Tibial nerve (tissue), 4 donors: ENCODE measurements at regions not wholly inside any gene's neighbourhood (a gene's known extent, or its start where the extent isn't known, plus 50 kb on each side); places are given as distances from the start of the nearest gene placed in this dataset.

Source experiments
- EP300 ChIP-seq, 2 donors: sonication (generic); formaldehyde crosslinking; IDR thresholded peaks; one replicate each; pipeline ENCODE4 v1.6.1; 2017; ENCODE audit warnings: antibody characterized with exemption in 2 of 2, mild to moderate bottlenecking in 1 of 2
- POLR2A ChIP-seq, 2 donors: fragments of 450-650 bp; IDR thresholded peaks; one replicate each; pipeline ENCODE4 v1.6.1; 2017; ENCODE audit warnings: antibody characterized with exemption in 2 of 2, mild to moderate bottlenecking in 2 of 2, moderate library complexity in 2 of 2
- TF ChIP-seq, protein P1 (sequence below), 5 experiments: fragments of 200-600 bp in 3 of 5; fragments of 450-650 bp in 2 of 5; sonication (generic) in 3 of 5; IDR thresholded peaks; one replicate each; pipeline ENCODE4 v1.5.1; 2016 to 2019; ENCODE audit warnings: antibody characterized with exemption in 5 of 5, mild to moderate bottlenecking in 3 of 5, moderate library complexity in 2 of 5

DNA sequence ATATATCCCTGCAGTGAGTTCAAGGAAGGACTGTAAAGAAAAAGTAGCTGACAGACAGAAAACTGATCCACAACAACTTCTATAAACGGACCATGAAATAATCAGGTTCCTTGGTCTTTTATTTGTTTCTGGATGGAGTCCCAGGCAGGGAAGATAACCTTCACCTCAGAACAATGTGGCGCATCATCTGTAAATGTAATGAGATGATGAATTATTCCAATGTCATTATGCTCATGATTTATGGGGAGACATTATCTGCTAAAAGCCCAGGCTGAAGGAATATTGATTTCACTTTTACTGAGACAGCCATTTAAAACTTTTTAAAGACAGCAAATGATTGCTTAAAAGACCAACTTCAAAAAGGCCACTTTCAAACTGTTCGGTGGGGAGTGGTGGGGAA is 354.9 kb upstream of the ADAMTS9 start:
- TF ChIP-seq, protein P1, sequence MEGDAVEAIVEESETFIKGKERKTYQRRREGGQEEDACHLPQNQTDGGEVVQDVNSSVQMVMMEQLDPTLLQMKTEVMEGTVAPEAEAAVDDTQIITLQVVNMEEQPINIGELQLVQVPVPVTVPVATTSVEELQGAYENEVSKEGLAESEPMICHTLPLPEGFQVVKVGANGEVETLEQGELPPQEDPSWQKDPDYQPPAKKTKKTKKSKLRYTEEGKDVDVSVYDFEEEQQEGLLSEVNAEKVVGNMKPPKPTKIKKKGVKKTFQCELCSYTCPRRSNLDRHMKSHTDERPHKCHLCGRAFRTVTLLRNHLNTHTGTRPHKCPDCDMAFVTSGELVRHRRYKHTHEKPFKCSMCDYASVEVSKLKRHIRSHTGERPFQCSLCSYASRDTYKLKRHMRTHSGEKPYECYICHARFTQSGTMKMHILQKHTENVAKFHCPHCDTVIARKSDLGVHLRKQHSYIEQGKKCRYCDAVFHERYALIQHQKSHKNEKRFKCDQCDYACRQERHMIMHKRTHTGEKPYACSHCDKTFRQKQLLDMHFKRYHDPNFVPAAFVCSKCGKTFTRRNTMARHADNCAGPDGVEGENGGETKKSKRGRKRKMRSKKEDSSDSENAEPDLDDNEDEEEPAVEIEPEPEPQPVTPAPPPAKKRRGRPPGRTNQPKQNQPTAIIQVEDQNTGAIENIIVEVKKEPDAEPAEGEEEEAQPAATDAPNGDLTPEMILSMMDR (IDR thresholded peaks at IDR 0.05): no peak
- TF ChIP-seq POLR2A (IDR thresholded peaks at IDR 0.05) (no peak), EP300 (IDR thresholded peaks at IDR 0.05) (no peak)
